Neuronal stem cell (in vitro differentiated cells): ENCODE measurements at regions not wholly inside any gene's neighbourhood (a gene's known extent, or its start where the extent isn't known, plus 50 kb on each side); places are given as distances from the start of the nearest gene placed in this dataset.

Experiments
- DNase-seq: peaks from one replicate; pipeline ENCODE4 v3.0.0-alpha.2; 2013; ENCODE audit warnings: low spot score
- H2AFZ ChIP-seq: one replicate; pipeline ENCODE4 v1.6.1; 2013; ENCODE audit warnings: mild to moderate bottlenecking, low read length, inconsistent platforms
- H2AK5ac ChIP-seq: 2 replicates; pipeline ENCODE4 v1.6.1; 2013; ENCODE audit warnings: low read depth, mild to moderate bottlenecking, inconsistent platforms, low read length, moderate library complexity, mixed read lengths
- H2BK120ac ChIP-seq: 2 replicates; pipeline ENCODE4 v1.6.1; 2013; ENCODE audit warnings: low read depth, mild to moderate bottlenecking, inconsistent platforms, low read length, moderate library complexity, mixed read lengths
- H2BK12ac ChIP-seq: one replicate; pipeline ENCODE4 v1.6.1; 2013; ENCODE audit warnings: low read length, inconsistent platforms
- H2BK15ac ChIP-seq: 2 replicates; pipeline ENCODE4 v1.6.1; 2013; ENCODE audit warnings: mild to moderate bottlenecking, low read length, inconsistent platforms, mixed read lengths
- H2BK5ac ChIP-seq: one replicate; pipeline ENCODE4 v1.6.1; 2013; ENCODE audit warnings: inconsistent platforms, mild to moderate bottlenecking, low read length, moderate library complexity
- H3K14ac ChIP-seq: one replicate; pipeline ENCODE4 v1.6.1; 2013; ENCODE audit warnings: low read length, inconsistent platforms
- H3K18ac ChIP-seq: 2 replicates; pipeline ENCODE4 v1.6.1; 2013; ENCODE audit warnings: low read length, inconsistent platforms
- H3K23ac ChIP-seq: 2 replicates; pipeline ENCODE4 v1.6.1; 2013; ENCODE audit warnings: low read depth, mild to moderate bottlenecking, mixed read lengths, low read length, inconsistent platforms; ENCODE audit not compliant: poor library complexity
- H3K27ac ChIP-seq: replicated peaks from 3 replicates; pipeline ENCODE4 v1.5.1; 2013; ENCODE audit warnings: low read length, inconsistent platforms
- H3K27me3 ChIP-seq, 3 experiments: 2 replicates each; pipeline ENCODE4 v1.6.1; 2013; ENCODE audit warnings: low read length in 3 of 3, mild to moderate bottlenecking in 2 of 3, inconsistent platforms in 1 of 3, low read depth in 1 of 3, mixed read lengths in 1 of 3, moderate library complexity in 1 of 3; ENCODE audit not compliant: control insufficient read depth in 3 of 3, insufficient read depth in 3 of 3
- H3K36me3 ChIP-seq, 2 donors: replicated peaks in 1 of 2; 2 replicates each; pipeline ENCODE4 v1.6.1; 2013; ENCODE audit warnings: low read length in 2 of 2; ENCODE audit not compliant: control insufficient read depth in 2 of 2, insufficient read depth in 2 of 2
- H3K4ac ChIP-seq: 2 replicates; pipeline ENCODE4 v1.6.1; 2013; ENCODE audit warnings: inconsistent platforms, mild to moderate bottlenecking, low read length, moderate library complexity
- H3K4me1 ChIP-seq, 2 donors: 1 replicate in 1 of 2; 2 replicates in 1 of 2; pipeline ENCODE4 v1.6.1; 2013; ENCODE audit warnings: low read length in 2 of 2, low read depth in 1 of 2; ENCODE audit not compliant: control insufficient read depth in 2 of 2, insufficient read depth in 1 of 2
- H3K4me2 ChIP-seq: one replicate; pipeline ENCODE4 v1.6.1; 2013; ENCODE audit warnings: mild to moderate bottlenecking, low read length, inconsistent platforms; ENCODE audit not compliant: insufficient read depth, poor library complexity, severe bottlenecking
- H3K4me3 ChIP-seq, 2 donors: 2 replicates each; pipeline ENCODE4 v1.5.1; 2013; ENCODE audit warnings: low read length in 2 of 2, mild to moderate bottlenecking in 2 of 2, inconsistent platforms in 1 of 2, moderate library complexity in 1 of 2
- H3K79me1 ChIP-seq: one replicate; pipeline ENCODE4 v1.6.1; 2013; ENCODE audit warnings: low read depth, mild to moderate bottlenecking, inconsistent platforms, low read length, moderate library complexity
- H3K9ac ChIP-seq: one replicate; pipeline ENCODE4 v1.6.1; 2013; ENCODE audit warnings: mild to moderate bottlenecking, low read depth, low read length, inconsistent platforms; ENCODE audit not compliant: poor library complexity
- H3K9me3 ChIP-seq, 2 donors: replicated peaks in 1 of 2; 2 replicates each; pipeline versions ENCODE3 to v1.6.1; 2013; ENCODE audit warnings: low read length in 2 of 2, mild to moderate bottlenecking in 2 of 2, inconsistent platforms in 1 of 2, low read depth in 1 of 2, mixed read lengths in 1 of 2, moderate library complexity in 1 of 2; ENCODE audit not compliant: control insufficient read depth in 2 of 2, insufficient read depth in 1 of 2
- H4K8ac ChIP-seq: one replicate; pipeline ENCODE4 v1.6.1; 2013; ENCODE audit warnings: low read depth, mild to moderate bottlenecking, inconsistent platforms, low read length, moderate library complexity
- H4K91ac ChIP-seq: one replicate; pipeline ENCODE4 v1.6.1; 2013; ENCODE audit warnings: low read length, low read depth, mild to moderate bottlenecking, inconsistent platforms; ENCODE audit not compliant: poor library complexity
- WGBS, 2 donors: extraction: QIAGEN DNeasy Blood & Tissue Kit; methylation state at CpG; one replicate each; pipeline ENCODE4 v1.1.7; 2013; ENCODE audit warnings: missing lambda C conversion rate in 2 of 2, mixed read lengths in 1 of 2; ENCODE audit not compliant: insufficient read length in 2 of 2, insufficient replicate concordance in 1 of 2; ENCODE audit errors: extremely low coverage in 2 of 2; 5-methylcytosine and 5-hydroxymethylcytosine counted together

DNA sequence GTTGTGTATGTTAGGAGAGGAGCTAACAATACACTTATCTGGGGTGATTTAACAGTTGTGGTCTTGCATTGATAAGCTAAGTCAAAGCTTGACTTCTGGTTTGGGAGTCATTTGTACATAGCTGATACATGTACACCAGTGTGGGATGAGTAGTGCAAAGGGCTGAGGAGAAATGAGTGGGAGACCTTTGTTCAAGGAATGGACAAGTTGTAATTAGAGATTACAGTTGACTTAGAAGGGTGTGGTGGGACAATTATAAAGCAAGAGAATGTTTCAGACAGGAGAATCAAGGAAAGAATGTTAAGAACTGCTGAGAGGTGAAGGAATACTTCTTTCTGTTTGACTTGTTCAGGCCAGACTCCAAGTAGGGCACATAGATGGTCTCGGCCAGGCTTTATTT lies 209.7 kb upstream of the STEAP4 start:
- H2BK120ac ChIP-seq = no peak overlapping the region
- no peaks in the 10 kb centered on the region for H3K9me3 ChIP-seq
- H3K79me1 ChIP-seq = peaks cover 1% of the 10 kb centered on the region
- no peak overlapping the region for H3K4me2 ChIP-seq
- no peak overlapping the region for H3K4ac ChIP-seq
- no peak overlapping the region for H3K14ac ChIP-seq
- no peaks in the 10 kb centered on the region for H3K27me3 ChIP-seq
- H3K36me3 ChIP-seq = no peaks in the 10 kb centered on the region
- no peak overlapping the region for H3K4me3 ChIP-seq
- no peak overlapping the region for H3K23ac ChIP-seq
- WGBS, 2 donors = no CpG with 5 or more reads among the region's 1 CpG
- no peak overlapping the region for H2BK15ac ChIP-seq
- H4K91ac ChIP-seq = no peak overlapping the region
- no peak overlapping the region for H2AK5ac ChIP-seq
- no peak overlapping the region for H3K27ac ChIP-seq
- no peak overlapping the region for H3K18ac ChIP-seq
- no peaks in the 10 kb centered on the region for H3K4me1 ChIP-seq
- no peak overlapping the region for H2BK12ac ChIP-seq
- no peak overlapping the region for H2BK5ac ChIP-seq
- DNase-seq = no peak
- H2AFZ ChIP-seq = no peak overlapping the region
- no peak overlapping the region for H4K8ac ChIP-seq
- H3K9ac ChIP-seq = no peak overlapping the region

DNA sequence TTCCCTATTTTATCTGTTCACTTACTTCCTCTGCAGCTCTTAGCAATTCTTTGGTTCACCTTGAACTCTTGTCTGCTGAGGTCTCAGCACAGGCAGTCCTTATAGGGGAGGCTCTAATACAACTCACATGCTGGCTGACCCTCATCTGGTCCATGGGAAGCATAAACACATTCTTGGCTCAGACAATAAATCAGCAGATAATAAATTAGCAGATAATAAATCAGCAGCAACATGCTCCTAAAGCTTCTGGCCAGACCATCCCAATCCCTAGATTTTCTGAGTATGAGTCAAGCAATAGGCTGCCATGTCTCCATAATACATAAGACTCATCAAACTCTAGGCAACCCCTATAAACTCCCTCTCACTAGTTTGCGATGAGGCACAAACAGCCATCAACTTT lies 208.6 kb upstream of the STEAP4 start:
- Histone ChIP-seq H3K79me1 (peaks cover 1% of the 10 kb centered on the region), H4K91ac (no peak overlapping the region), H3K4me2 (no peak overlapping the region), H3K14ac (no peak overlapping the region), H2BK120ac (no peak overlapping the region), H2AFZ (no peak overlapping the region), H2BK15ac (no peak overlapping the region), H3K36me3 (no peaks in the 10 kb centered on the region), H3K18ac (no peak overlapping the region), H3K27me3 (no peaks in the 10 kb centered on the region), H4K8ac (no peak overlapping the region), H2BK12ac (no peak overlapping the region), H3K4me3 (no peak overlapping the region), H3K9ac (no peak overlapping the region), H3K23ac (no peak overlapping the region), H3K27ac (no peak overlapping the region), H3K4me1 (no peaks in the 10 kb centered on the region), H2BK5ac (no peak overlapping the region), H3K9me3 (no peaks in the 10 kb centered on the region), H3K4ac (no peak overlapping the region), H2AK5ac (no peak overlapping the region)
- no CpG with 5 or more reads among the region's 1 CpG for WGBS, 2 donors
- DNase-seq = no peak

DNA sequence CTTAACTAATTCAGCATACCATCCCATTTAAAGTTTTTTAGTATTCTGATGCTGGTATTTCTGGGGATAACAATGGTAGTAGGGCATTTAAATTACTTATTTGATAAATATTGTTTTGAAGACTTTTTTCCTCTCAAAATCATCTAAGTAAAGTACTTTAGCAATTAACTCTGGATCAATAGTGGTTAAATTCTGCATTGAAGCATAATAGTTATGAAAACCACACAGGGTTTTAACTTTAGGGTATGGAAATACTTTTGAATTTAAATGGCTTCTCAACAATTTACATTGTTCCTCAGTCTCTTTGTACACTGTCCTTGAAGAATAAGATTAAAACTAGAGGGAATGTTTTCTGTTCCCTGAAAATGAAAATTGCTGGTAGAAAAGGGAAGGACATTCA lies 202.6 kb upstream of the STEAP4 start:
- H3K27me3 ChIP-seq = no peaks in the 10 kb centered on the region
- H4K8ac ChIP-seq = no peak overlapping the region
- DNase-seq = no peak
- no peaks in the 10 kb centered on the region for H3K9me3 ChIP-seq
- no peaks in the 10 kb centered on the region for H3K36me3 ChIP-seq
- no peak overlapping the region for H4K91ac ChIP-seq
- H2BK5ac ChIP-seq = no peak overlapping the region
- H2BK12ac ChIP-seq = no peak overlapping the region
- H3K4ac ChIP-seq = no peak overlapping the region
- no peak overlapping the region for H3K4me2 ChIP-seq
- no peaks in the 10 kb centered on the region for H3K4me1 ChIP-seq
- peaks cover 1% of the 10 kb centered on the region for H3K79me1 ChIP-seq
- H2AK5ac ChIP-seq = no peak overlapping the region
- no peak overlapping the region for H3K23ac ChIP-seq
- no peak overlapping the region for H3K9ac ChIP-seq
- H3K14ac ChIP-seq = no peak overlapping the region
- H3K27ac ChIP-seq = no peak overlapping the region
- no peak overlapping the region for H2BK15ac ChIP-seq
- no peak overlapping the region for H3K18ac ChIP-seq
- no peak overlapping the region for H2AFZ ChIP-seq
- no peak overlapping the region for H2BK120ac ChIP-seq
- H3K4me3 ChIP-seq = no peak overlapping the region

DNA sequence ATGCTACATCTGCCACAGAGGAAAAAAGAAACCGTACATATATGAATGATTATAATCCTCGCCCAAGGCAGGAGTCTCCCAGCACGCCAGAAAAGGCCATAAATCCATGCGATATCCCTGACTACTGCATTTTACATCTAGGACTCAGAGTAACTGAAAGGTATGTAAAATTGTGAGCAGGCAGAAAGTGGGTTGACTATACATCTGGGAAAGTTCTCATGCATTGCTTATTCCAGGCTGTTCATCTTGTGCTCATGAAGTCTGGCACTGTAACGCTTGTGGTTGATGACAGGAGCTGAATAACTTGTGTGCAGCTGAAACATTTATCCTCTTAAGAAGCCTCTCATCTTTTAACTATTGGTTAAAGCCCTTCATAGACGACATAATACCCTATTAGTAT lies 193.4 kb upstream of the STEAP4 start:
- Histone ChIP-seq H2BK12ac (no peak overlapping the region), H4K8ac (no peak overlapping the region), H3K14ac (no peak overlapping the region), H3K4me1 (no peaks in the 10 kb centered on the region), H2BK15ac (no peak overlapping the region), H3K4me2 (no peak overlapping the region), H3K23ac (no peak overlapping the region), H3K9ac (no peak overlapping the region), H3K4ac (no peak overlapping the region), H4K91ac (no peak overlapping the region), H3K27me3 (no peaks in the 10 kb centered on the region), H2AFZ (no peak overlapping the region), H2BK5ac (no peak overlapping the region), H2AK5ac (no peak overlapping the region), H3K36me3 (no peaks in the 10 kb centered on the region), H3K4me3 (no peak overlapping the region), H3K18ac (no peak overlapping the region), H3K27ac (no peak overlapping the region), H2BK120ac (no peak overlapping the region), H3K9me3 (no peaks in the 10 kb centered on the region), H3K79me1 (no peaks in the 10 kb centered on the region)
- no peak for DNase-seq
- WGBS, 2 donors = no CpG with 5 or more reads among the region's 6 CpGs
